NOMO-1 treated with DMSO at 0.1 percent for 48 hours (cell line): ENCODE measurements at regions not wholly inside any gene's neighbourhood (a gene's known extent, or its start where the extent isn't known, plus 50 kb on each side); places are given as distances from the start of the nearest gene placed in this dataset.
"Not testable (repeated sequence)": the region's sequence is repeated elsewhere in the genome, so short reads cannot be mapped to it uniquely, and the experiment has no call there.

Experiments
- DNase-seq: peaks from one replicate; lab custom pipeline; 2025; ENCODE audit not compliant: unreplicated experiment; lab: John Stamatoyannopoulos, UW

DNA sequence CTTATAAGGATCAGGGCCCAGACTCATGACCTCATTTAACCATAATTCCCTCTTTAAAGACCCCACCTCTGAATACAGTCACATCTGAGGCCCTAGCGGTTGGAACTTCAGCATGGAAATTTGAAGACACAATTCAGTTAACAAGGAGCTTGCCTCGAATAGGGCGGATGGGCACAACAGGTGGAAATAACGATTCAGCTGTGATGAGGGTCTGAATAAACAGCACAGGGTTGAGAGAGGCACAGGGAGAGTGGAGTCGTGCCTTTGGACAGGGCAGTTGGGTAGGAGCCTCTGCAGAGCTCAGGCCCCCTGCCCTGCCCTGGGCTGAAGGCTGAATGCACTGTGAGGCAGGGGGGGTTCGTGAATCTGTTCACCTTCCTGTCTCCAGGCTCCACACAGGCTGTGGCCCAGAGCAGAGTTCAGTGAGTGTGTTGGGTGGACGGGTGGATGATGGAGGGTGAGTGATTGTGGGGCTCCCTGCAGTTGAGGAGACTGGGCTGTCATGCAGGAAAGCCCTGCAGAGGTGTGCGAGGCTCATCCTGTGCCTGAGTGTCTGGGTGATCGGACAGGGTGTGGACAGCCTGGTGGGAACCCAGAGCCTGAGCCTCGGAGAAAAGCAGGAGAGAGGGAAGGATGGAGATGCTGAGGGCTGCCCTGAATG, 243.1 kb downstream of the FOXD2 start:
- no peak for DNase-seq

DNA sequence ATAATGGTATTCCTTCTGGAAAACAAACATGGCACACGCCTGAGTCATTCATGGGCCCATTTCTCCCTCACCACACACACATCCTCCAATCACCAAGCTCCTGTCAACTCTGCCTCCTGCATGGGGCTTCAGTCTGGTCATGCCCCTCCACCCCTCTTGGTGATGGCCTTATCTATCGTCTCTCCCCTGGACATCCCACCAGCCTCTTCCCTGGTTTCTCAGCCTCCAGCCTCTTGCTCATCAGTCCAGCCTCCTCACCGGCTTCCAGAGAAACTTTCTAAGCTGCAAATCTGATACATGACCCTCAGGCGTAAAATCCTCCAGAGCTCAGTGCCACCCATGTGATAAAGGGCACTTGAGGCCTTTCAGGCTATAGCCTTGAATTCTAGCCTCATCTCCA, 243.9 kb downstream of the FOXD2 start:
- no peak for DNase-seq

DNA sequence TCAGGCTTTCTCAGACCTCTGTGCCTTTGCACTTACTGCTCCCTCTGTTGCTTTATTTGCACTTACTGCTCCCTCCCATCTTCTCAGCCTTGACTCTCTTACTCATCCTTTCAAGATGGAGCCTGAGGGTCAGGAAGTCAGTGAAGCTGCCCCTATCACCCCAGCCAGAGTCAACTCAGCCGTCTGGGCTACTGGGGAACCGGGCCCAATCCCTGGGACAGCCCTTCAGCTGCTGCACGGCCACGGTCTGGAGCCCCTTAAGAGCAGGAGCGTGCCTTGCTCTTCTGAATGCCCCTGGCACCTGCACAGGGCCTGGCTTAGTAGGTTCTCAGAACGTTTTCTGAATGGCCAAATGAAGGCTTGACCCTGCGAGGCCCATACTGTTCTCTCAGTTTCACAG, 244.4 kb downstream of the FOXD2 start:
- DNase-seq, result no peak

DNA sequence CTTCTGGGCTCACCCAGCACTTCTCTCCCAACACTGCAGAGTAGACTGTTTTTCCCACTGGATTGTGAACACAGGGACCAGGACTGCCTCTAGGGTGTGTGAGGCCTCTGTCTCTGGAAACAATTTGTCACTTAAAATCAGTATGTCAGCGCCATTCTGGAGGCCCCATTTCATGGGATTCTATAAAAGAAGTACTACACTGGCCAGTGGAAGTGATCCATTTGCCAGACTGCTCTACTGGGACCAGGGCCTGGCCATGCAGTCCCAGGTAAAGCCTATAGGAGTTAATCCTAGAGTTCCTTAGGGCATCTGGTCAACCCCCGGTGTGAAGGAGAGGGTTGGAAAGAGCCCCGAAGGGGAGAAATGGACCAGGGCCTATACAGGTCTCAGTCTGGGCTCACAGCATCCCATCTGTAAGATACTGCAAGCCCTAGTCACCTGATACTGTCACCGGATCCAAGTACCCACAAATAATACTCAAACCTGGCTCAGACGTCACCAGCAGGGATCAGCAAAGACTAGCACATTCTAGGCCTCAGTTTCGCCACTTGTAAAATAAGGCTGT, 245.0 kb downstream of the FOXD2 start:
- no peak for DNase-seq

DNA sequence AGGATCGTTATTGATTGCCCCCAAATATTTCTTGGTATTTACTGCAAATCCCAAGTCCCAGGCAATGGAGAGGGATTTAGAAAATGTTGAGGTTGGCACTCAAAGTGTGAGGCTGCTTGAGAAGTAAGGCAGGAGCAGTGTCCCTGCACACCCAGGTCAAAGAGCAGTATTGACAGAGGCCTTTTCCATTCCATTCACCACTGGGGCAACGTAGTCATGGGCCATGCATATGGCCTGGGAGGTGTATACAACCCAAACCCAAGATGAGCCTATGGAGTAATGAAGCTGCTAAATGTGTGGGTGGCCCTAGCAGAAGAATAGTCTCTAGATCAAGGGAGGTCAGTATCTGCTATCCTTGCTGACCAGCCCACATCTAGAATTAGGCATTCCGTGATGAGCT, 245.6 kb downstream of the FOXD2 start:
- no peak for DNase-seq

DNA sequence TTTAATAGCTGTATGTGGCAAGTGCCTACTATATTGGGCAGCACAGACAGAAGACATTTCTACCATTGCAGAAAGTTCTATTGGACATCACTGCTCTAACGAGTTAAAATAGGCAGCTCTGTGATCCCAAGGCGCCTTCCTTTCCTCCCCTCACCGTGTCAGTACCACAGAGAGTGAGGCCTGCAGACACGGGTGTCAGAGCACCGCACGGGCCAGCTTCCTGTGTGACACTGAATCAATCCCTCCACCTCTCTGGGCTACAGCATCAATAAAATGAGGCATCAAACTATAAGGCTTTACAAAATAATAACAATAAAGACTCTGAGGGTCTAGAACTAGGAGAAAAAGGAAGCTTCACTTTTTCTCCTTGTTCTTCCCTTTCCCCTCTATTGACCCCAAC, 246.7 kb downstream of the FOXD2 start:
- no peak for DNase-seq

DNA sequence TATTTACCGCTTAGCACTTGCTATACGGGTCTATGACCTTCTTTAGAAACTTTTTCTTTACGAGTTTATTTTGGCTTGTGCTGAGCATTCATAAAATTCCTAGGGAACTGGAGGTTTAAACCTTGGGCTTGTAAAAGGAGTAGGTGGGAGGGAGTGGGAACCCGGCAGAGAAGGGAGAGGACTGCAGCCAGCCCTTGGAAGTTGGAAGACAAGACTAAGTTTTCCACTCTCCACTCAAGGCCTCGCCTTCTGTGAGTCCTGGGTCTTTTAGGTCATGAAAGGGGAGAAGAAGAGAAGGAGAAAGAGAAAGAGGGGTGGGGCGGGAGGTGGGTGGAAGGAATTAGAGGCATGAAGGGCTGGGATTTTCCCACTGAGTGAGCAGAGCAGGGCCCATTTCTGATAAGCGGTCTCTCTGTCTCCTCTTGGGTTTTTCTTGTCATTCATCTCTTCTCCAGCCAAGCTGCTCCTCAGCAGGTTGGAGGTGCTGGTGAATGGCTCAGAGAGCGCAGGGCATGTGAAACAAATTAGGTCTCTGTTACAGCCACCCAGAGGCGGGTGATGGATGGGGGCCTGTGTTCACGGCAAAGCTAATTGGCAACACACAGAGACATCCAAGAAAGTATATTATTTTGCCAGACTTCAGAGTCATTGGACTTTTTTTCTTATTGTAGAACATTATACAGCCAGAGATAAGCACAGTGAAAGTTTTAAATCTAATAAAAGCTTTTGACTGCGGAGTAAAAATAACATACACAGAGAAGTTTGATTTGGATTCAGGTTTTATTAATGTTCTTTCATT, 247.3 kb downstream of the FOXD2 start:
- no peak for DNase-seq

DNA sequence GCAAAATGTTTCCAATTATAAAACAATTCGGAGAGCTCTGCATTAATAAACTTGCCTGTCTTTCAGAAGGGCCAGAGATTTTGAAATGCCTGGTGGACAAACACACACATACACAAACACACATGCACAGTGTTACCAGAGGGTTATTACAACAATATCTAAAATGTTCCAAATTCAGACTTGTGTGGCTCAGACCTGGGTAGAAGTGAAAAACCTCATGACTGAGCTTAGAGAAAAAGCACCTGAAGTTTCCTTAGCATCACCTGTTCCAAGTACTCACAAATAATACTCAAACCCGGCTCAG, 247.9 kb downstream of the FOXD2 start:
- DNase-seq, result no peak

DNA sequence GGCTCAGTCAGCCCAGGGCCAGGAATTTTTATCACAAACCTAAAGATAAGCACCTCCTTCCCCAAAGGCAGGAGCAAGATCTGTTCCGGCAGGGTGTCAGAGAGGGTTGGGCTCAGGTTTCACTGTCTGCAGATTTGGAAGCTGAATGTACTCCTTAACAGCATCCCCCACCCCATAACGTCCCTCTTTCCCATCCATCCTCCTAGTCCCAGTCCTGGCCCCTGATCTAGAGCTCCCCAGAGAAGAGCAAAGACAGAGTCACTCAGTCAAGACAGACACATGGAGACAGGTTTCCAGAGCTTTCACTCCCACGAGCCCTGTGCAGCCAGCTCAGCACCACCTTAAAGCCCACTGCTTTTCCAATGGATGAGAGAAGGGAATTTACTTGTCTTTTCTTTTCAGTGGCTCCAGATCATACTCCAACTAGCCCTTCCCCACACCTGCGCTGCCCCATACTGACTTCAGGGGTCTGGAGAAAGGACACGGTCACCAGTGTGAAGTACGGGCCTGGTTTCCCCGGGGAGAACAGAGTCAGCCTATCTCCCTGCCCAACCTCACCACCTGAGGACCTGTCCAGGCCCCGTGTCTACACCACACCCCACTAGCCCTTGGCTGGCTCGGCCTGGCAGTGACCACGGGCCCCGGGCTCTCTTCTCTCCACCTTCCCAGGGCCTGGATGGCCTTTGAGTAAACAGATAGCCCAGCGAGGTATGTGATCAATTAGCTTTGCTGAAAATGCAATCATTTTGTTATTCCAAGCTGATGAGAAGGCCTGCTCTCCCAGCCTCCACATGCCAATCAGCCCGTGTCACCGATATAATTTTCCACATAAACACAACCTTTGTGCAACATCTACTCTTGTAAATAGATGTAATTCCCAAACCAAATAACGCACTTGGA, 249.1 kb downstream of the FOXD2 start:
- no peak for DNase-seq

DNA sequence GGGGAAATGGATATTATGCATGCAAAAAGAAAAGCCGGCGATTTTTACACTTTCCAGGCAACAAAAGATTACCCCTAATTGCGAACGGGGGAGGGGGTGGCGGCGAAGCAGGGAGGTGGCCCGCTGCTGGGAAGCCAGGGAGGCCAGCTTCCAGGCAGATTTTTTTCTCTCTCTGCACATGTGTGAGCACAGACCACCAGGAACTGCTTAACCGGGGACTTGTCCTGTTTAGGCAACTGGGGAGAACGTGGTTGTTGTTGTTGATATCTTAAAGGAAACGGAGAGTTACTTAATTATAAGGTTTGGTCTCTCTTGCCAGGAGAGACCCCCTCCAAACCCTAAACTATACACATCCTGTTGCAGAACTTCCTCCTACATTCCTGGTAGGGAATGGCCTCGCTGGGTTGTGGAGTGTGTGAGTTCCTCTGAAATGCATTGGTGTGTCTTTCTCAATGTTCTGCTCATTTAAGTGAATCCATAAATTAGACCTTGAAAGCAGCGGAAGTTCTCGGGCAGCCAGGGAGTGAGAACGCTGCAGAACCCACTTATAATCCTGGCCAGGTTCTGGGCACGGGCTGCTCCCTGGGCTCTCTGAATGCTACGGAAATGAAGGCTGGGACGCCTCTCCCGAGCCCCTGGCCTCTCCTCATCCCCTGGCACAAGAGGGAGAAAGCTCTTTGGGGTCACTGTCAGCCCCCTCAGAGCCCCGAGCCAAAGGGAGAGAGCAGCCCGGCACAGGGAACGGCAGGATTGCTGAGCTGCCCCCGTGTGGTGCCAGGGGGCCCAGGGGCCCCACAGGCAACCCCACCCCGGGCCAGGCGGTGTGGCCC, 250.0 kb downstream of the FOXD2 start:
- DNase-seq, result no peak

DNA sequence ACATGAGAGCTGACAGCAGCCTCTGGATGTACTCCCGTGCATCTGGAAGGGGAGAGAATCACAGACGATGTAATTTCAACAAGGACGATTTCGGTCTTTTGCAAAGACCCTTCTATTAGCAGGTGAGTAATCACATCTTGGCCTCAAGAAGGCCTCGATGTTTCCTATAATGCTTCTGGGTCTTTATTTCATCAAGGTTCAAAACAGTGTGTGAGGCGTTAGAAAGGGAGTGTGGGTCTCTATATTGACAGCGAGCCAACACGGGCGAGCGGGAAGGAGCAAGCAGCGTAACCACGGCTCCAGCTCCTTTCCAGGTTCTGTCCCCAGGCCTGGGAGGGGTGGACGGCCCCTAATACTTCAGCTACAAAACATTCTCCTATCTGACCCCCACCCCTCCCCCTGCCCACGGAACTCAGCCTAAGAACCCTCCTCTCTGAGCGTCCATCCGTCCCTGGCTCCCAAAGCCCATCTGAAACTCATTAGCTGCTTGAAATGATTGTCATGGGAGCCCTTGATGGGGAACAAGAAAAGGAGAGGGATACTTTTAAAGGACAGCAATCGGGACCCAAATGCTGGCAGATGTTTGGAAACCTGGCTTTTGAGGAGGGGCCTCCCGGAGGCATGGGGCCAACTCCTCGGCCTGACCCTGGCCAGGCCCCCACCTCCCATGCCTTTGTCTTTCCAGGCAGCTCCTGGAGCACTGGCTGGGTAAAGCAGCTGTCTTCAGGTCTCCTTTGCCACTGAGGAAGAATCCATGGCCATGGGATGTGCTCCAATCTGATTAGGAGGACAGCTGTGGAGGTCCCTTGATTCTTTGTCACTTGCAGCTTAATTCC, 250.8 kb downstream of the FOXD2 start:
- no peak for DNase-seq

DNA sequence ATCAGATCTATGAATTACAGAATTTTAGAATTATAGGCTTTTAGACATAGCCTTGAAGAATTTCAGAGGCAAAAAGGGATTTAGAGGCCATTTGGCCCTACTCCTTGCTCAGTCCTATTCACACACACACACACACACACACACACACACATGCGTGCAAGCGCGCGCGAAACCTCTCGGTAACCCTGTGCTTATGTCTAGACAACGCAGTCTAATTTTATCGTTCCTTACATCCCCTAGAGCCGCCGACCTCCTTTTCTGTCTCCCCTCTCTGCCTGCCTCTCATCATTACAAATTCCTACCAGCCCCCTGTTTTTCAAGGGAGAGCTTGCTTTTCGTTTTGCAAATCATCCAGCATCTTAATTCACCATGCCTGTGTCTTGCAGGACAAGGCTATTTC, 252.1 kb downstream of the FOXD2 start:
- no peak for DNase-seq

DNA sequence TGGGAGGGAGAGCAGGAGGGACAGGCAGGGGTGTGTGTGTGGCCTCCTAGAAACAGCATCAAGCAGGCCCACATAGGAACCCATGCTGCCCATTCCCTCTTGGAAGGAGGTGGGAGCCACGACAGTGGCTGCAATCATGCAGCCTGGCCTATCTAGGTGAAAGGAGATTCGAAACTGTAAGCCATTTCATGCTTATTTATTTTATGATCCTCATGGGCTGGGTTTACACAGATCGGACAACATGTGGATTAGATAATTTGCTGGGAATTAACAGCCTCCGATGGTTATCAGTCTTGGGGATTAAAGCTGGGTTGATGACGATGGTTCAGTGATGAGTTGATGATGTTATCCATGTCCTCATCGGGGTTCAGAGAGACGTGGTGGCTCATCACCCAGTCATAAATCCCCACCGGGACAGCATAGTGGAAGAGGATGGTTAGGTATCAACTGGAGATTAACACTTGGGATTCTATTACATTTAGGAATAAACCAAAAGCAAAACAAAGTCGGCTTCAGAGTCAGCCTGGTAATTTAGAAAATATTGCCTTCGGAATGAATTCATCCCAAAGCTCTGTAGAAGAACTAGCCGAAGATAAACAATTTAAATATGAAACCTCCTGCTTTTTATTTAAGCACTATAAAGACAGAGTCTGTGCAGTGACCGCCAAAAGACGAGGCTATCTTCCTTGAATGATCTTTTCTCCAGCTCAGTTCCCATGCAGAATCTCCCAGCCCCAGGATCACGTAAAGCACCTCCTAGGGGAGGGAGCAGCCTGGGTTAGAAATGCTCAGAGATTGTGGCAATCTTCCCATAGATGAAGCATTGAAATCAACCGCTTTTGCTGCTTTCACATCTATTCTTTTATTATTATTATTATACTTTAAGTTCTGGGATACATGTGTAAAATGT, 252.8 kb downstream of the FOXD2 start:
- no peak for DNase-seq

DNA sequence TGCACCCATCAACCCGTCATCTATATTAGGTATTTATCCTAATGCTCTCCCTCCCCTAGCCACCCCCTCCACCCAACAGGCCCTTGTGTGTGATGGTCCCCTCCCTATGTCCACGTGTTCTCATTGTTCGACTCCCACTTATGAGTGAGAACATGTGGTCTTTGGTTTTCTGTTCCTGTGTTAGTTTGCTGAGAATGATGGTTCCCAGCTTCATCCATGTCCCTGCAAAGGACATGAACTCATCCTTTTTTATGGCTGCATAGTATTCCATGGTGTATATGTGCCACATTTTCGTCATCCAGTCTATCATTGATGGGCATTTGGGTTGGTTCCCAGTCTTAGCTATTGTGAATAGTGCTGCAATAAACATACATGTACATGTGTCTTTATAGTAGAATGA, 253.4 kb downstream of the FOXD2 start:
- DNase-seq, result not testable (repeated sequence)

DNA sequence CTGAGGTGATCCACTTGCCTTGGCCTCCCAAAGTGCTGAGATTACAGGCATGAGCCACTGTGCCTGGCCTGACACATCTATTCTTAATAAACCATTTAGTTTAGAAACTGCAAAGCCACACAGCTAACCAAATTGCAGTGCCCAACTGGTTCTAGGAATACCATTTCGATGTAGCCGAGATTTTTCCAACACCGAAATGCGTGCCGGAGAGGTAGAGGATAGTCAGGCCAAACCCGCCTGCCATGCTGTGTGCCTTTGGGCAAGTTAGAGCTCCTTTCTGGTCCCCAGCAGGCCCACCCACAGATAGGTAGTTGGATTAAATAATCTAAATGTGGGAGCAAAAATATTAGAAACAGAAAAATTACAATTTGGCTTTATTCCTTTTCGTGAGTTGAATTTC, 254.4 kb downstream of the FOXD2 start:
- DNase-seq, result no peak

DNA sequence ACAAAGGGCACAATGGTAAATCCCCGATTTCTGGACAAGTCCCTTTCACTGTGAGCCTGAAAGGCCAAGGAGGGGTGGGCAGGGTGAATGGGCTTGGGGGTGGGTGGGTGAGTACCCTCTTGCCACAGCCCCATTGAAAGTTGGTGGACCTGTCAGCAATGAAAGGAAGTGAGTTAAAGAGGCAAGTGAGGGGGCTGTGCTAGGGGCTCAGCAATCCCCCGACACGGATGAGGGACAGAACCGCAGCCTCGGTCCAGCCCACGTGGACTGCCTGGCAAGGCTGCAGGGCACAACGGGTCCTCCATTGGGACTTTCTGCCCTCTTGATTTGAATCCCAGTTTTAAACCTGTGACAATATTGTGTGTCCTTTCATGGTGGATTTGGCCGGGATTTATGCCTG, 255.3 kb downstream of the FOXD2 start:
- DNase-seq, result no peak

DNA sequence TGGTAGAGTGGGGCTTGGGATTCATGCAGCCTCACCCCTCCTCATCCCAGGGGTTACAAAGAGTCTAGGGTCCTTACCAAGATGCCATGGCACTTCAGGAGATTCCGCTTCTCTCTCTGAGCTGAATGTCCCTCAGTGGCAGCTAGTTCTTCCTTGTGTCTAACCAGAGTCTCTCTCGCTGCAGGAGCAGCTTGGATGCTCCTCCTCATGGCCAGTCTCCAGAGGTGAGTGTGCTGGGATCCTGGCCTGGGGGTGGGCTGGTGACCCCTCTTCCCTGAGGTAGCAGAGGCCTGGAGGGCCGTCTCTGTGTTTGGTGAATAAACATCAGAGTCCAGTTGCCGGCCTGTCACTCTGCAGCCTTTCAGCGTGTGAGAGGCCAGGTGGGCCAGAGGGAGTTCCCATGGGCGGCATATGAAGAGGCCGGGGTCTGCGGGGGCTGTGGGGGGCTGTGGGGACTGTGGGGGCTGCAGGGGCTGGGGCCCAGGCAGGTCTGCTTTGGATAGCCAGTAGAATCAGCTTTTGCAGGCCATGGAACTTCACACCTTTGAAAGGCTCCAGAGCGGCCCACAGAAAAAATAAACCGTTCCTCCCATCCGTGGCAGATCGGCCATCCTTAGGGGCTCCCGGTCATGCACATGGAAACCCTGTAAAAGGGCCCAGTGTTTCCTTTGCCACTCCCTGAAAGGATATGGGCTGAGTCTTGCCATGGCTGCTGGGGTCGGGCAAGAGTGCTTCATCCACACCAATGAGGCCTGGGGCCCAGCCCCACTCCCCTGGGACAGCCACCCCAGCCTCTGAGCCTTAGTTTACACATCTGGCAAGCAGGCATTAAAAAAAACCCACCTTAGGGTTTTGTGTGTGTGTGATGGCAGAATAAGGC, 256.4 kb downstream of the FOXD2 start:
- no peak for DNase-seq

DNA sequence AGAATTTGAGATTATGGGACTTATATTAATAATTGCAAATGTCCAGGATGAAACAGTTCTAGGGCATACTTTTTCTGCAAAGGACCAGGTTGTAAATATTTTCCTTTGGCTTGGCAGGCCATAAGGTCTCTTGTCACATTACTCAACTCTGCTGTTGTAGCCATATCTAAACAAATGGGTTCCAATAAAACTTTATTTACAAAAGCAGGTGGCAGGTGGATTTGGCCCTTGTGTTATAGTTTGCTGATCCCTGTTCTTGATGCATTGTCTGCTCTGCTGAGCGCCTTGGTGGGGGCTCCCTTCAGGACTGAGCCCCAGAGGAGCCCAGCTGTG, 258.5 kb downstream of the FOXD2 start:
- no peak for DNase-seq
